Mesendoderm (in vitro differentiated cells): ENCODE measurements at regions not wholly inside any gene's neighbourhood (a gene's known extent, or its start where the extent isn't known, plus 50 kb on each side); places are given as distances from the start of the nearest gene placed in this dataset.
"Not testable (repeated sequence)": the region's sequence is repeated elsewhere in the genome, so short reads cannot be mapped to it uniquely, and the experiment has no call there.

Source experiments
- DNase-seq: peaks from one replicate; pipeline ENCODE4 v3.0.0; 2013
- H2AK5ac ChIP-seq: 2 replicates; pipeline ENCODE4 v1.6.1; 2013; ENCODE audit warnings: low read length, inconsistent platforms
- H2BK120ac ChIP-seq: 2 replicates; pipeline ENCODE4 v1.6.1; 2013; ENCODE audit warnings: low read depth, mild to moderate bottlenecking, low read length, moderate library complexity, mixed read lengths
- H2BK15ac ChIP-seq: replicated peaks from 2 replicates; pipeline ENCODE4 v1.6.1; 2013; ENCODE audit warnings: low read depth, mild to moderate bottlenecking, moderate library complexity
- H2BK5ac ChIP-seq: 2 replicates; pipeline ENCODE4 v1.6.1; 2013; ENCODE audit warnings: low read length, inconsistent platforms
- H3K18ac ChIP-seq: 2 replicates; pipeline ENCODE4 v1.6.1; 2013; ENCODE audit warnings: mild to moderate bottlenecking, low read length, mixed read lengths
- H3K23ac ChIP-seq: one replicate; pipeline ENCODE4 v1.6.1; 2013; ENCODE audit warnings: low read length
- H3K27ac ChIP-seq: 2 replicates; pipeline ENCODE4 v1.5.1; 2013; ENCODE audit warnings: low read depth, mild to moderate bottlenecking, inconsistent platforms, low read length, moderate library complexity
- H3K27me3 ChIP-seq: 2 replicates; pipeline ENCODE4 v1.6.1; 2013; ENCODE audit warnings: low read length, control low read depth, mild to moderate bottlenecking, inconsistent platforms; ENCODE audit not compliant: insufficient read depth, poor library complexity
- H3K36me3 ChIP-seq: 2 replicates; pipeline ENCODE4 v1.6.1; 2013; ENCODE audit warnings: low read length, inconsistent platforms; ENCODE audit not compliant: control insufficient read depth, insufficient read depth
- H3K4ac ChIP-seq: one replicate; pipeline ENCODE4 v1.6.1; 2013; ENCODE audit warnings: low read depth, mild to moderate bottlenecking, low read length, moderate library complexity
- H3K4me1 ChIP-seq: 2 replicates; pipeline ENCODE4 v1.6.1; 2013; ENCODE audit warnings: low read depth, low read length, inconsistent platforms; ENCODE audit not compliant: control insufficient read depth
- H3K4me2 ChIP-seq: 2 replicates; pipeline ENCODE4 v1.6.1; 2013; ENCODE audit warnings: low read length
- H3K4me3 ChIP-seq: 2 replicates; pipeline ENCODE4 v1.5.1; 2013; ENCODE audit warnings: mild to moderate bottlenecking, low read length
- H3K56ac ChIP-seq: one replicate; pipeline ENCODE4 v1.6.1; 2013; ENCODE audit warnings: low read length
- H3K79me1 ChIP-seq: 2 replicates; pipeline ENCODE4 v1.6.1; 2013; ENCODE audit warnings: low read length, inconsistent platforms
- H3K79me2 ChIP-seq: 2 replicates; pipeline ENCODE4 v1.6.1; 2013; ENCODE audit warnings: mild to moderate bottlenecking, low read length; ENCODE audit not compliant: control insufficient read depth, insufficient read depth
- H3K9ac ChIP-seq: 2 replicates; pipeline ENCODE4 v1.6.1; 2013; ENCODE audit warnings: low read length, inconsistent platforms
- H4K5ac ChIP-seq: one replicate; pipeline ENCODE4 v1.6.1; 2013; ENCODE audit warnings: low read length
- H4K8ac ChIP-seq: one replicate; pipeline ENCODE4 v1.6.1; 2013; ENCODE audit warnings: low read depth, mild to moderate bottlenecking, control low read depth, low read length, moderate library complexity
- WGBS: extraction: QIAGEN DNeasy Blood & Tissue Kit; methylation state at CpG from one replicate; pipeline ENCODE4 v1.1.7; 2013; ENCODE audit warnings: low lambda C conversion rate, missing lambda C conversion rate; ENCODE audit not compliant: insufficient coverage; ENCODE audit errors: extremely low coverage; 5-methylcytosine and 5-hydroxymethylcytosine counted together

- Histone ChIP-seq H2AK5ac (no peak overlapping the region), H3K9ac (no peak overlapping the region), H3K23ac (no peak overlapping the region), H3K27ac (no peak overlapping the region), H3K27me3 (no peaks in the 10 kb centered on the region), H3K56ac (no peak overlapping the region), H3K79me1 (no peaks in the 10 kb centered on the region), H3K79me2 (no peaks in the 10 kb centered on the region), H2BK120ac (no peak overlapping the region), H3K4me2 (no peak overlapping the region), H3K4me3 (no peak overlapping the region), H3K36me3 (no peaks in the 10 kb centered on the region), H4K5ac (no peak overlapping the region), H2BK5ac (no peak overlapping the region), H3K18ac (no peak overlapping the region), H3K4me1 (no peaks in the 10 kb centered on the region), H2BK15ac (no peak overlapping the region), H4K8ac (no peak overlapping the region), H3K4ac (no peak overlapping the region)
- peak; percentile 93 for DNase-seq
- WGBS, result no CpG with 5 or more reads among the region's 2 CpGs
Observed at GRCh38 chr1:184190616-184191015, 139.1 kb downstream of the TSEN15 start.

DNA sequence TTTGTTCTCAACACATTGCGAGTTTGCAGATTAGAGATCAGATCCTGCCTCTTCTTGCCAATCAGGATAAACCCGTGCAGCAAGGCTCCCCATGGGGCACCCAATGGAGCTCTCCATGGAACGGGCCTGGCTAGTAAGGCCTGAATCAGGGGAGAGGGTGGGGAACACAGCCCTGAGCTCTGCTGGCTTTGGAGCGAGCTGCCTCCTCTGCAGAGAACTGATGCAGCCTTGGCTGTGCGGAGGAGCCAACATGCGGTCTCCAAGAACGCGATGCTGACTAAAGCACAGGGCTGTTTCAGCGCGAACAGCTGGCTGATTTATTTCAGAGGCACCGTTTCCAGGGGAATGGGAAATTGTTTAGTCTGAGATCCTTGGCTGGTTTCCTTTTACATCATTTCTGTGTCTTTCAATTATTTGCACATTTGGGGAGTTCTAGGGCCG lies 139.7 kb downstream of the TSEN15 start:
- no CpG with 5 or more reads among the region's 12 CpGs for WGBS

DNA sequence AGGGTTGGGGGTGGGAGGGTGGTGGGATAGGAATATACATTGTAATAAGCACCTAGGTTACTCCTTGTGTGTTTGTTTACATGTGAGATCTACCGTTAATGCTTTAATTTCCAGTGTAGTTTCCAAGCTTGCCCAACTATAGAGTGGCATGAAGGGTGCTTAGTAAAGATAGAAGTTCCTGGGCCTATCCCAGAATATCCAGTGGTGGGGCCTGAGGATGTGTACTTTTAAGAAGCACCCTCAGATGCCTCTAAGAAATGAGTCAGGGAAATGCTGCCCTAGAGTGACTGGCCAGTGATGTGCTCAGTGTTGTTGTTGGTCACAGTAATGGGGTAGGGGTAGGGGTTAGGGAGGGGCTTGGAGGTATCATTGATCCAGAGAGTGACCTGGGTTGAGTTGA lies 141.3 kb downstream of the TSEN15 start:
- Histone ChIP-seq H3K4me3 (no peak overlapping the region), H3K4me2 (no peak overlapping the region), H3K79me2 (no peaks in the 10 kb centered on the region), H4K8ac (no peak overlapping the region), H3K9ac (no peak overlapping the region), H4K5ac (no peak overlapping the region), H3K23ac (no peak overlapping the region), H3K36me3 (peaks cover 2% of the 10 kb centered on the region), H3K56ac (no peak overlapping the region), H3K4ac (no peak overlapping the region), H3K18ac (no peak overlapping the region), H3K27me3 (no peaks in the 10 kb centered on the region), H3K4me1 (no peaks in the 10 kb centered on the region), H2BK120ac (no peak overlapping the region), H3K27ac (no peak overlapping the region), H3K79me1 (no peaks in the 10 kb centered on the region), H2BK15ac (no peak overlapping the region), H2AK5ac (no peak overlapping the region), H2BK5ac (no peak overlapping the region)
- no CpG with 5 or more reads among the region's 1 CpG for WGBS
- no peak for DNase-seq

More for the DNA sequence above, 139.7 kb downstream of the TSEN15 start:
- Histone ChIP-seq H3K27ac (no peak overlapping the region), H2BK120ac (no peak overlapping the region), H3K4me3 (no peak overlapping the region), H3K4ac (no peak overlapping the region), H4K8ac (no peak overlapping the region), H2BK5ac (no peak overlapping the region), H3K27me3 (no peaks in the 10 kb centered on the region), H3K4me2 (no peak overlapping the region), H3K23ac (no peak overlapping the region), H3K79me2 (no peaks in the 10 kb centered on the region), H3K36me3 (no peaks in the 10 kb centered on the region), H4K5ac (no peak overlapping the region), H3K79me1 (no peaks in the 10 kb centered on the region), H3K56ac (peak overlapping the region; percentile 18), H2AK5ac (no peak overlapping the region), H3K9ac (no peak overlapping the region), H2BK15ac (no peak overlapping the region), H3K18ac (no peak overlapping the region), H3K4me1 (no peaks in the 10 kb centered on the region)
- DNase-seq, result peak; percentile 91

DNA sequence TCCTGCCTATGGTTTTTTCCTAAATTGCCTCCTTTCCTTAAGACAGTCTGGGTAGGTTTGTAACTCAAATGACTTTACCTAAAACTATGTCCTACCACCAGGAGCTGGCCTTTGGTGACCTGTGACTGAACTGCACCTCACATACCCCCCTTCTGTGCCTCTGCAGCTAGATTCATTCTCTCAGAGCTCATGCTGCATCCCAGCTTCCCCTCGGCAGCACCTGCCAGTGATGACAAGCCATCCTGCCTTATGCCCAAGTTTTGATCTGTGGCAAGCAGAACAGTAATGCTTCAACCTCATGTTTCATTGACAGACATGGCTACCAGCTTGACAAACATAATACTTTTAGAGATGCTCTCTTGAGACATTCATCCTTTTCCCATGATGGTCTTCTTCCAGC lies 141.9 kb downstream of the TSEN15 start:
- Histone ChIP-seq H3K23ac (no peak overlapping the region), H3K27ac (no peak overlapping the region), H3K18ac (no peak overlapping the region), H3K56ac (no peak overlapping the region), H3K4me2 (no peak overlapping the region), H3K4me3 (no peak overlapping the region), H3K4me1 (no peaks in the 10 kb centered on the region), H2BK120ac (no peak overlapping the region), H3K79me2 (no peaks in the 10 kb centered on the region), H3K36me3 (peaks cover 2% of the 10 kb centered on the region), H4K5ac (no peak overlapping the region), H3K9ac (no peak overlapping the region), H2AK5ac (no peak overlapping the region), H2BK5ac (no peak overlapping the region), H3K27me3 (no peaks in the 10 kb centered on the region), H3K4ac (no peak overlapping the region), H3K79me1 (no peaks in the 10 kb centered on the region), H4K8ac (no peak overlapping the region), H2BK15ac (no peak overlapping the region)
- no CpG with 5 or more reads among the region's 1 CpG for WGBS
- no peak for DNase-seq

GRCh38 chr1:184194236-184194635 lies 142.7 kb downstream of the TSEN15 start:
- no peak overlapping the region for H3K56ac ChIP-seq
- DNase-seq, result no peak
- no peak overlapping the region for H2BK15ac ChIP-seq
- H2BK5ac ChIP-seq, result no peak overlapping the region
- peaks cover 2% of the 10 kb centered on the region for H3K36me3 ChIP-seq
- H3K4ac ChIP-seq, result no peak overlapping the region
- H3K4me3 ChIP-seq, result no peak overlapping the region
- H3K18ac ChIP-seq, result no peak overlapping the region
- no peaks in the 10 kb centered on the region for H3K79me2 ChIP-seq
- no peaks in the 10 kb centered on the region for H3K79me1 ChIP-seq
- H4K5ac ChIP-seq, result no peak overlapping the region
- H3K4me2 ChIP-seq, result no peak overlapping the region
- no peak overlapping the region for H3K27ac ChIP-seq
- no peak overlapping the region for H4K8ac ChIP-seq
- no peaks in the 10 kb centered on the region for H3K27me3 ChIP-seq
- WGBS, result no CpG with 5 or more reads among the region's 2 CpGs
- H3K23ac ChIP-seq, result no peak overlapping the region
- no peak overlapping the region for H3K9ac ChIP-seq
- no peak overlapping the region for H2BK120ac ChIP-seq
- no peak overlapping the region for H2AK5ac ChIP-seq
- H3K4me1 ChIP-seq, result no peaks in the 10 kb centered on the region

DNA sequence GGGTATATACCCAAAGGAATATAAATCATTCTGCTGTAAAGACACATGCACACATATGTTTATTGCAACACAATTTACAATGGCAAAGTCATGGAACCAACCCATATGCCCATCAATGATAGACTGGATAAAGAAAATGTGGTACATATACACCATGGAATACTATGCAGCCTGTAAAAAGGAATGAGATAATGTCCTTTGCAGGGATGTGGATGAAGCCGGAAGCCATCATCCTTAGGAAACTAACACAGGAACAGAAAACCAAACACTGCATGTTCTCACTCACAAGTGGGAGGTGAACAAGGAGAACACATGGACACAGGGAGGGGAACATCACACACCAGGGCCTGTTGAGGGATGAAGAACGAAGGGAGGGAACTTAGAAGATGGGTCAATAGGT lies 144.2 kb downstream of the TSEN15 start:
- H3K4me3 ChIP-seq, H3K79me1 ChIP-seq, H3K56ac ChIP-seq, H4K8ac ChIP-seq, DNase-seq, H3K27me3 ChIP-seq, H2BK5ac ChIP-seq, H3K23ac ChIP-seq, H3K79me2 ChIP-seq, H3K27ac ChIP-seq, H2BK120ac ChIP-seq, H2AK5ac ChIP-seq, H3K4me1 ChIP-seq, H2BK15ac ChIP-seq, H4K5ac ChIP-seq, H3K18ac ChIP-seq, H3K4ac ChIP-seq, H3K9ac ChIP-seq, H3K4me2 ChIP-seq, H3K36me3 ChIP-seq: not testable (repeated sequence)
- WGBS, result no CpG with 5 or more reads among the region's 2 CpGs
